WTC11 (cell line): ENCODE measurements at regions not wholly inside any gene's neighbourhood (a gene's known extent, or its start where the extent isn't known, plus 50 kb on each side); places are given as distances from the start of the nearest gene placed in this dataset.

Experiments used
- ATAC-seq: fragments of 200-7000 bp; cut with Tn5 transposase; 2 replicates; pipeline ENCODE4 v1.10.0; 2021; ENCODE audit warnings: mild to moderate bottlenecking, moderate library complexity
- CTCF ChIA-PET: fragments of 300-600 bp; sonication (Branson Sonifier 250); formaldehyde crosslinking; loops from one replicate; lab custom pipeline; 2021; ENCODE audit warnings: antibody characterized with exemption; lab: Charles Lee
- POLR2A ChIA-PET: fragments of 350-600 bp; sonication (Branson Sonifier 250); formaldehyde crosslinking; loops from one replicate; lab custom pipeline; 2021; ENCODE audit warnings: antibody characterized with exemption; lab: Charles Lee
- DNase-seq: peaks from one replicate; pipeline ENCODE4 v3.0.0; 2021; ENCODE audit warnings: low spot score
- H3K27ac Mint-ChIP-seq: 2 replicates; pipeline ENCODE4 v1.8.0; 2021; ENCODE audit warnings: mixed read lengths
- H3K27me3 Mint-ChIP-seq: 2 replicates; pipeline ENCODE4 v1.8.0; 2021; ENCODE audit warnings: low read depth, mild to moderate bottlenecking, moderate library complexity, mixed read lengths
- H3K36me3 Mint-ChIP-seq: 2 replicates; pipeline ENCODE4 v1.8.0; 2021; ENCODE audit warnings: mixed read lengths
- H3K4me1 Mint-ChIP-seq: 2 replicates; pipeline ENCODE4 v1.8.0; 2022; ENCODE audit warnings: mixed read lengths
- H3K4me3 Mint-ChIP-seq: 2 replicates; pipeline ENCODE4 v1.8.0; 2021; ENCODE audit warnings: mild to moderate bottlenecking, moderate library complexity, mixed read lengths
- H3K9me3 Mint-ChIP-seq: 2 replicates; pipeline ENCODE4 v1.8.0; 2021; ENCODE audit warnings: mixed read lengths
- AR ChIP-seq: fragments of 250-450 bp; sonication (Bioruptor Pico); IDR thresholded peaks from 2 replicates; pipeline ENCODE4 v1.9.0; 2021; ENCODE audit warnings: mild to moderate bottlenecking
- ATF1 ChIP-seq: sonication (generic); formaldehyde crosslinking; IDR thresholded peaks from 2 replicates; pipeline ENCODE4 v1.8.1; 2023; ENCODE audit warnings: mild to moderate bottlenecking, moderate library complexity, missing genetic modification reagents
- ATF2 ChIP-seq: sonication (generic); formaldehyde crosslinking; IDR thresholded peaks from 2 replicates; pipeline ENCODE4 v1.8.1; 2022; ENCODE audit warnings: low read depth, missing genetic modification reagents, borderline replicate concordance
- CBFB ChIP-seq: sonication (generic); formaldehyde crosslinking; IDR thresholded peaks from 2 replicates; pipeline ENCODE4 v1.8.1; 2022; ENCODE audit warnings: mild to moderate bottlenecking, low read depth, missing genetic modification reagents
- CREB1 ChIP-seq: sonication (generic); formaldehyde crosslinking; IDR thresholded peaks from 2 replicates; pipeline ENCODE4 v1.8.0; 2023; ENCODE audit warnings: mild to moderate bottlenecking, missing genetic modification reagents
- CTCF ChIP-seq: fragments of 200-600 bp; IDR thresholded peaks from 2 replicates; pipeline ENCODE4 v1.8.0; 2022; ENCODE audit warnings: antibody characterized with exemption
- GABPB1 ChIP-seq: sonication (generic); formaldehyde crosslinking; IDR thresholded peaks from 2 replicates; pipeline ENCODE4 v1.8.1; 2023; ENCODE audit warnings: mild to moderate bottlenecking, missing genetic modification reagents
- JUN ChIP-seq: sonication (generic); formaldehyde crosslinking; IDR thresholded peaks from 2 replicates; pipeline ENCODE4 v1.8.0; 2023; ENCODE audit warnings: mild to moderate bottlenecking, missing genetic modification reagents
- KAT7 ChIP-seq: sonication (generic); formaldehyde crosslinking; IDR thresholded peaks from 2 replicates; pipeline ENCODE4 v1.8.1; 2023; ENCODE audit warnings: missing genetic modification reagents, mild to moderate bottlenecking, borderline replicate concordance
- MXD4 ChIP-seq: fragments of 250-450 bp; sonication (Bioruptor Pico); IDR thresholded peaks from 2 replicates; pipeline ENCODE4 v1.8.0; 2021; ENCODE audit warnings: mild to moderate bottlenecking, moderate library complexity, borderline replicate concordance
- MYBL2 ChIP-seq: sonication (generic); formaldehyde crosslinking; IDR thresholded peaks from 2 replicates; pipeline ENCODE4 v1.8.1; 2023; ENCODE audit warnings: mild to moderate bottlenecking, moderate library complexity, missing genetic modification reagents
- NFATC4 ChIP-seq: fragments of 250-450 bp; sonication (Bioruptor Pico); IDR thresholded peaks from 2 replicates; pipeline ENCODE4 v1.9.0; 2021; ENCODE audit warnings: mild to moderate bottlenecking
- NR1H2 ChIP-seq: sonication (generic); formaldehyde crosslinking; IDR thresholded peaks from 2 replicates; pipeline ENCODE4 v1.9.0; 2021; ENCODE audit warnings: mild to moderate bottlenecking, moderate library complexity, missing genetic modification reagents
- PRDM15 ChIP-seq: sonication (generic); formaldehyde crosslinking; IDR thresholded peaks from 2 replicates; pipeline ENCODE4 v1.8.0; 2022; ENCODE audit warnings: missing genetic modification reagents
- ZBTB43 ChIP-seq: sonication (generic); formaldehyde crosslinking; IDR thresholded peaks from 2 replicates; pipeline ENCODE4 v1.8.1; 2023; ENCODE audit warnings: mild to moderate bottlenecking, missing genetic modification reagents
- ZMAT4 ChIP-seq: fragments of 250-450 bp; sonication (Bioruptor Pico); IDR thresholded peaks from 2 replicates; pipeline ENCODE4 v1.9.0; 2021; ENCODE audit warnings: mild to moderate bottlenecking
- ZNF232 ChIP-seq: sonication (generic); formaldehyde crosslinking; IDR thresholded peaks from 2 replicates; pipeline ENCODE4 v1.8.0; 2022; ENCODE audit warnings: mild to moderate bottlenecking, missing genetic modification reagents
- ZNF263 ChIP-seq: sonication (generic); formaldehyde crosslinking; IDR thresholded peaks from 2 replicates; pipeline ENCODE4 v1.8.1; 2022; ENCODE audit warnings: low read depth, mild to moderate bottlenecking, moderate library complexity, missing genetic modification reagents
- ZNF396 ChIP-seq: fragments of 250-450 bp; sonication (Bioruptor Pico); IDR thresholded peaks from 2 replicates; pipeline ENCODE4 v1.8.0; 2021; ENCODE audit warnings: mild to moderate bottlenecking, moderate library complexity, borderline replicate concordance
- ZNF416 ChIP-seq: fragments of 250-450 bp; sonication (Bioruptor Pico); IDR thresholded peaks from 2 replicates; pipeline ENCODE4 v1.9.0; 2021; ENCODE audit warnings: mild to moderate bottlenecking, inconsistent platforms
- ZNF423 ChIP-seq: fragments of 250-450 bp; sonication (Bioruptor Pico); IDR thresholded peaks from 2 replicates; pipeline ENCODE4 v2.1.2; 2022; ENCODE audit warnings: mild to moderate bottlenecking, moderate library complexity

- TF ChIP-seq ATF2 (CRISPR knock-in tag): no peak
- no peak for TF ChIP-seq ATF1 (CRISPR knock-in tag)
- no peak for TF ChIP-seq KAT7 (CRISPR knock-in tag)
- TF ChIP-seq ZBTB43 (CRISPR knock-in tag): no peak
Measured at GRCh38 chr22:22981670-22982571, 88.4 kb upstream of the GNAZ start (continued).

- Mint-ChIP-seq H3K27ac (no peak overlapping the region), H3K4me3 (no peak overlapping the region), H3K36me3 (peaks cover 42% of the 10 kb centered on the region), H3K27me3 (peaks cover 59% of the 10 kb centered on the region), H3K4me1 (no peaks in the 10 kb centered on the region), H3K9me3 (peaks cover 86% of the 10 kb centered on the region)
- DNase-seq: no peak
- TF ChIP-seq NR1H2: no peak
- TF ChIP-seq ZNF263: no peak
- TF ChIP-seq MYBL2 (CRISPR knock-in tag): no peak
- no peak for TF ChIP-seq CBFB (CRISPR knock-in tag)
- TF ChIP-seq ZMAT4: no peak
- CTCF ChIA-PET: no interaction called here
- no peak for ATAC-seq
- POLR2A ChIA-PET: no interaction called here
Measured at GRCh38 chr22:22982616-22983015, 87.7 kb upstream of the GNAZ start.

GRCh38 chr22:22983123-22983522 lies 87.2 kb upstream of the GNAZ start:
- H3K27me3 Mint-ChIP-seq: peaks cover 57% of the 10 kb centered on the region
- peaks cover 81% of the 10 kb centered on the region for H3K9me3 Mint-ChIP-seq
- CTCF ChIA-PET: no interaction called here
- H3K4me3 Mint-ChIP-seq: no peak overlapping the region
- ATAC-seq (no peak), DNase-seq (no peak)
- H3K36me3 Mint-ChIP-seq: peaks cover 42% of the 10 kb centered on the region
- POLR2A ChIA-PET: no interaction called here
- no peaks in the 10 kb centered on the region for H3K4me1 Mint-ChIP-seq
- TF ChIP-seq ZNF232 (CRISPR knock-in tag): no peak
- TF ChIP-seq NFATC4: no peak
- no peak for TF ChIP-seq ZBTB43 (CRISPR knock-in tag)
- no peak for TF ChIP-seq NR1H2
- TF ChIP-seq ZNF423: no peak
- no peak for TF ChIP-seq JUN (CRISPR knock-in tag)
- no peak for TF ChIP-seq CREB1 (CRISPR knock-in tag)
- no peak for TF ChIP-seq ZNF416
- TF ChIP-seq GABPB1 (CRISPR knock-in tag): no peak
- TF ChIP-seq PRDM15 (CRISPR knock-in tag): no peak
- TF ChIP-seq MXD4 (CRISPR knock-in tag): no peak
- TF ChIP-seq ZNF396 (CRISPR knock-in tag): no peak
- TF ChIP-seq CTCF: no peak
- TF ChIP-seq AR (CRISPR knock-in tag): no peak
- no peak overlapping the region for H3K27ac Mint-ChIP-seq
